Activated CD8-positive, alpha-beta memory T cell treated with anti-CD3 and anti-CD28 coated beads for 24 hours (primary cell): ENCODE measurements at regions not wholly inside any gene's neighbourhood (a gene's known extent, or its start where the extent isn't known, plus 50 kb on each side); places are given as distances from the start of the nearest gene placed in this dataset.

Source experiments
- DNase-seq: peaks from one replicate; pipeline ENCODE4 v3.0.0-alpha.2; 2020

DNA sequence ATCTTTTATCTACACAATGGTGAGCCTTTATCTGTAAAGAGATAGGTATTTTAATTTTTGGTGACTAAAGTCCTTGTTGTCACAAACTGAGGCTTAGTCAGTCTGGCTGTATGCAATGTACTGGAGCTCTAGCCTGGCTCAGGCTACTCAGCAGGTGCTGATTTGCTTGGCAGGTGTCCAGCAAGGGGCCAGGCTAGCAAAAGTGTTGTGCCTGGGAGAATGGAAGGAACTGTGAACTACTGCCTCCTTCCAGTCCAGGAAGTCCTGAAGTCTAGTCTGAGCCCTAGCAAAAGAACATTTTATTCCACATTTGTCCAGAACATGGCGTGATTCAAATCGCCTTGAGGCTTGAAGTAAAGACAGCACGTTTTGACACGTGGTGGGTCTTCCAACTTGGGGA, 260.5 kb downstream of the CCDC85A start:
- DNase-seq = no peak

- DNase-seq = no peak
These were observed 264.7 kb downstream of the CCDC85A start for GRCh38 chr2:56448403-56449001.

GRCh38 chr2:56449002-56449431, 265.2 kb downstream of the CCDC85A start:
- DNase-seq = no peak

DNA sequence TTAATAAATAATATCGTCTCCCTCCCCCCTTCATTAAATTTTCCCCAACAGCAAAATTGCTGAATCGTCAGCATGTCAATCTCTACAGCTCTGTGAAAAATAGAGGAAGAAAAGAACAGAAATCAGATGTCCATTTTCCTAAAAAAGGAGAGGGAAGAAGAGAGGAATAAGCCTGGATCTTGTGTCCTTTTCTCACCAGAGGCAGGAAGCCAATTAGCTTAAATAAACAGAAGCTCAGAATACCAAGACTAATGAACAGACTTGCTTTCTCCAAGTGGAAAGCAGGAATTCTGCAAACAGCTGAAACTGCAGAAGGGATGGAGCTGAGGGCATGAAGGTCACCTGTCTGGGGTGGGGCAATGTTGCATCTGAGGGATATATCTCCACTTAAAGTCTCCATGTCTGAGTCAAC, 265.7 kb downstream of the CCDC85A start:
- no peak for DNase-seq

- DNase-seq = no peak
These were observed 266.3 kb downstream of the CCDC85A start for GRCh38 chr2:56450047-56450446.

DNA sequence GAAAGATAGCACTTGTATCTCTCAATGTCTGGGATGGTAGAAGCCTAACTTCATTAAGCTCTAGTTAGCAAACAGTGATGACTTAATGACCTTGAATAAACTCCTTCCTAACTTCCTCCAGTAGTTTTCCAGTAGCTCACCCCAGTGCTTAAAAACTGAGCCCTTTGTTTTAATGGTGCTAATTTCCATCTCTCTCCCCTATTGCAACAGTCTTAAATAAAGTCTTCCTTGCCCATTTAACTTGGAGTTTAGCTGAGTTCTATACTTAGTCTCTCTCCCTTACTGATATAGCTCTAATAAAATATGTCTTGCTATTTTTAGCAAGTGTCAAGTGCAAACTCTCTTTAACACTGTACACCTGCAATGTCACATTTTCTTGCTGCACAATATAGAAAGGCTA, 267.0 kb downstream of the CCDC85A start:
- no peak for DNase-seq

DNA sequence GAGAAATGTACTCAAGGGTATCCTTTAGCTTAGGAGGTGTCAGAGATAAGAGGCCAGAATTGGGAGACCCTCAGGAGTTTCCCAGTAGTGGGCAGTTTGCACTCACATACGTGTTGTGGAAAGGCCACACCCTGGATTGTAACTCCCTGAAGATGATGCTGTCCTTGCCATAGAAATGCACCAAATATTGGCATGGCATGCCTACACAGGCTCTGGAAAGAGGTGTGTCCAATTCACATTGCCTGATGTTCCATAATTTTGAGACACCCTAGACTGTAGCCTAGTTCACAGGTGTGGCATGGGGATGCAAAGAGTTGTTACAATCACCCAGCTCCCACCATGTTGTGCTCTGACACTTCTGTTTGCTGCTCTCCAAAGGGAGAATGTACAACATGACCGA, 271.9 kb downstream of the CCDC85A start:
- DNase-seq = no peak

GRCh38 chr2:56456791-56457190, 273.0 kb downstream of the CCDC85A start:
- DNase-seq = no peak

- DNase-seq = no peak
These were observed 276.7 kb downstream of the CCDC85A start for GRCh38 chr2:56460508-56460907.

GRCh38 chr2:56464066-56464465, 280.3 kb downstream of the CCDC85A start:
- DNase-seq = no peak

DNA sequence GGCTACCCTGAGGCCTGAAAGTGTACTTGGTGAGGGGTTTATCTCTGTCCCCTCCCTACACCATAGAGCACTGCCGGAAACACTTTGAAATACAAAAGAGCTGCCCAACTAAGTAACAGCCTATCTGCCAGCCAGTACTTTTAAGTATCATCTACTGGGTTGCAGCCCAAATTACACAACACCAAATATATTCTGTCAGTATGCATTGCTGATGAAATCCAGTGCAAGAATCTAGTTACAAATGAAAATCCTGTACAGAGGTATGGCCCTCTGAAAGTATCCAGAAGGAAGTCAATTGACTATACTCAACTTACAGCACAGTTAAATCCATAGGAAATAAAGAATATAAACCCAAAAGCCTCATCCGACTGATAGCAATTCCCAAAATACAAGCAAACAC, 280.8 kb downstream of the CCDC85A start:
- DNase-seq = no peak

GRCh38 chr2:56465491-56465890, 281.7 kb downstream of the CCDC85A start:
- no peak for DNase-seq

GRCh38 chr2:56473524-56473923, 289.7 kb downstream of the CCDC85A start:
- DNase-seq = no peak

DNA sequence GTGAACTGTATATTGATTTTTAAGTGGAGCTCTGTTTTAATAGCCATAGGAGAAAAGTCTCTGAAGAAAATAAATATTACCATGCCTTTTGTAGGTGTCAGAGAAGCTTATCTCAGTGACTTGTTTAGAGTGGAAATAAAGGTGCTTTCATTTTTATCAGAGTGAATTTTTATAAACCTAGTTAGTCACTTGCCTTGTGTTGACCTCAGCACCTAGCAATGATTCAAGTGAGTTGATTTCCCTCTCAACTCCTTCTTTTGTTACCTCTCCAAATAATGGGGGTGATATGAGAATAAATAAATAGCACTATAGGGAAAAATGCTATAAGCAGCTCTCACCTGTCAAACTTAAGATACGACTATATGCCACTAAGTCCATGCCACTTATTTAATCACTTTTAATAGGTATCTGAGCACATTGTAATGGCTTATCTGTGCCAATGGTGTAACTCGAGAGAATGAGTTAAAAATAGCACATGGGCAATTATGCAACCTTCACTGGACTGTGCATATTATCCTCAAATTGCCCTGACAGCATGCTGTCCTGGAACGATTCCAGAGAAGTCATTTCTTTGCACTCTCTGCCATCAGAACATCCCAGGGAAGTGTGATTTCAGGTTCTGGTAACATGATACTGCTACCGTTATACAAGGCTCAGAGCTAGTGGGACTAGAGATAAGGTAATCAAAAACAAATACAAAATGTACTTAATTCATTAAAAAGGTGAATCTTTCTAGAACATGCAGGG, 290.8 kb downstream of the CCDC85A start:
- DNase-seq = no peak

GRCh38 chr2:56475191-56475590, 291.4 kb downstream of the CCDC85A start:
- DNase-seq = no peak

- no peak for DNase-seq
These were observed 292.8 kb downstream of the CCDC85A start for GRCh38 chr2:56476509-56477071.

- DNase-seq = no peak
These were observed 294.2 kb downstream of the CCDC85A start for GRCh38 chr2:56478027-56478426.

GRCh38 chr2:56483081-56483480, 299.3 kb downstream of the CCDC85A start:
- DNase-seq = no peak

DNA sequence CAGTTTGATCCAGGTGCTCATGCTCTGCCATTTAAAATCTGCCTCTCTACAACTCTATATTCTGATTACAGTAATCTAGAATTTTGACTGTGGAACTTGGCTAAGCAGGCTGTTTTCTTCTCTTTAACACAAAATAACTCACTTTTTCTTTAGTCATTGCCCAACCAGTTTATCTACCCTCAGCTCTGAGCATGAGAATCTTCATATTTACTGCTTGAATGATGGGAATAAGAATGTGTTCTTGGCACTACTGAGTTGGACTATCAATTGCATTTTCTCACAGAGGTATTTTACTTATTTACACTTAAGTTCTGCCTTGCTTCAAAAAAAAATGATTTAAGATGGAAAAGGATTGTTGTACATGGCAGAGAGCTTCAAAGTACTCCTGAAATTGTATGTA, 301.1 kb downstream of the CCDC85A start:
- no peak for DNase-seq

DNA sequence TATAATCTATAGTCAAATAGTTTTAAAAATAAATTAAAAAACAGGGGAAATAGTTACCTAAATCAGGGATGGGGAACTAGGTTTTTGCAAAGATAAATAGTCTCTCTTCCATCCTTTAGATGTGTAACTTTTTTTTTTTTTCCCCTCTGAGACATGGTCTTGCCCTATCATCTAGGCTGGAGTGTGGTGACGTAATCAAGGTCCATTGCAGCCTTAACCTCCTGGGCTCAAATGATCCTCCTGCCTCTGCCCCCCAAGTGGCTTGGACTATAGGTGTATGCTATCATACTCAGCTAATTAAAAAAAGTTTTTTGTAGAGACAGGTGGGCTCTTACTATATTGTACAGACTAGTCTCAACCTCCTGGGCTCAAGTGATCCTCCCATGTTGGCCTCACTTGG, 316.5 kb downstream of the CCDC85A start:
- no peak for DNase-seq

DNA sequence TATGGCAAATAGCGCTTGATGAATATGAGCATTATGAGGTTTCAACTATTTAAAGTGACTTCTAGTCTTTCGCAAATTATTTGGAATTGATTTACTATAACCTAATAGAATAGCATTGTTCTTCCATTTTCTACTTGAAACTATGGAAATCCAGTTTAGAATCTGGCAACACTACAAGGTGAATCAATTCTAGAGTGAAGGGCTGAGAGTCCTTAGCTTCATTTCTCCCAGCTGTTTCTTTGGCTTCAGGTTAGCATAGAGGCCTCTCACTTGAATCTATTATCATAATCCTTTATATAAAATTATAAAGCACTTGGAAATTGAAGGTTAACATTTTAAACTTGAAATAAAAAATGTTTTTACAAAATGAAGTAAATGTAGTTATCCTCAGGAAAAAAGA, 318.8 kb downstream of the CCDC85A start:
- no peak for DNase-seq

DNA sequence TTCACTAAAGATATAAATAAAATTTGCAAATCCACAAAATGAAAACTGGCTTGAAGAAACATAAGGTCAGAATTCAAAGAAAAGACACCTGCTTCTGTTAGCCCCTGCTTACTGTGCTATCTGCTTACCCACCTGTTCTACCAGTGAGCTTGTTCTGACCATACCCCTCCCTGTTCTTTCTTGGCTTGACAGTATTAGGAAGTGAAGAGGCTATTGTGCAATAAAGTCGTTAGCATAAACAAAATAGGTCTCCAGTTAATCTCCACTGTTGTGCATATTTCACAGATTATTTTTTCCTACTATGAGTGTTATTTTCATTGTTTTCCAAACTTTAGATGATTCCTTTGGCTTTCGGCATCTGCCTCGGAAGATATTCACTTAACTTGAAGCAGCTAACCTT, 322.1 kb downstream of the CCDC85A start:
- DNase-seq = no peak

DNA sequence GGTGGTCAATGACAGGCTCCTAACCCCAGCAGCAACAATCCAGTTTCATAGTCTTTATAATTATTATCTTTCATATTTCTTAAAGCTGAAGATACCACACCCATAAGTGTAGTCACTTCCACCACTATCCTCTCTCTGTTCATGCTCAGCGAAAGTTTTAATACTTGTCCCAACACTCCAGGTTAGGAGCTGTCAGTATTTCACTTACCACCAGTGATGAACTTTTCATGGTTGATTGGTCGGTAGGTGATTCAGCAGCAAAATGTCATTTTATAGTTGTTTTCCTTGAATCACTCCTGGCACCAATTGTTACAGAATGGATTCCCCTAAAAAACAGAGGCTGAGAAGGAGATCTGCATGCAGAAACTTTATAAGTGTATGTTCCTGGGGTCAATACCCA, 324.9 kb downstream of the CCDC85A start:
- DNase-seq = no peak

- DNase-seq = no peak
These were observed 326.8 kb downstream of the CCDC85A start for GRCh38 chr2:56510610-56511009.

DNA sequence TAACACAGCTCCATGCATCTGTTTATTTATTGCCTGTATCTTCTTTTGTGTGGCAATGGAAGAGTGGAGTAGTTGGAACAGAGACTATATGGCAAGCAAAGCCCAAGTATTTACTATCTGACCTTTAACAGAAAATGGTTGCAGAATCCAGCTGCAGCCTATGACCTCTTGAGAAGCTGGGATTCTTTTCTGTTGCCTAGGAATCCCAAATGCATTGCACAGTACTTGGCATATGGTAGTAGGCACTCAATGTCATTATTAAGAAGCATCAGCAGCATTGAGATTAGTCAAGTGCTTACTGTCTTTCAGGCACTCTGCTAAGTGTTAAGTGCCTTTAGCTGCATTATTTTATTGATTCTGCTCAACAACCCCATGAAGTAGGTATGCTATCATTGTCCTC, 331.6 kb downstream of the CCDC85A start:
- no peak for DNase-seq
